ENCODE measurements at regions not wholly inside any gene's neighbourhood (a gene's known extent, or its start where the extent isn't known, plus 50 kb on each side); places are given as distances from the start of the nearest gene placed in this dataset.

DNA sequence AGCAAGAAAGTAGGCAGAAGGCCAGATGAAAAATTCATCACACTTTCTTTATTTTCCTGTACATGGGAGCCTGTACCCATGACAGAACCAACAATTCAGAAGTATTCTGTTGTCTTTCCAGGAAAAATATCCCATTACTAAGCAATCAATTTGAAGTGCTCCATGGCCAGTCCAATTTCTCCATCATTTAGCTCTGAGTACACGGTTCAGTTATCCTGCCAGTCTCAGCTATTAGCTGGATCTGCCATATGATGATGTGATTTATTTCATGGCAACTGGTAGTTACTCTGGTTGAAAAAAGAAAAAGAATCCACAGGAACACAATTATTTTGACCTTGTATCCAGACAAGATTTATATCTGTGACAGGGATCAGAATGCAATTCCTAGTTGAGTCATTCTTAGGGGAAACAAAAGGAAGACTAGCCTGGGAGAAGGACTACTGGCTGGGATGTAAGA is 70.6 kb upstream of the GORAB start:
- Histone ChIP-seq H3K18ac (ENCODE audit: extremely low read depth, low read length) (no peak overlapping the region), H3K9me3 (ENCODE audit: insufficient read depth in 2 of 2, low read depth in 1 of 2, low read length in 1 of 2) (peaks cover 6 to 8% of the 10 kb centered on the region in 2 experiments; a peak in 3 of 4 replicates), H2BK120ac (replicated peaks; ENCODE audit: low read depth, low read length) (no peak overlapping the region), H2BK12ac (ENCODE audit: low read depth, low read length) (no peak overlapping the region), H3K4me2 (ENCODE audit: insufficient read depth in 1 of 2, low read depth in 2 of 2, low read length in 2 of 2) (no peak overlapping the region), H3K9ac (replicated peaks in 1 of 4; ENCODE audit: extremely low read depth in 1 of 4, low read depth in 3 of 4, low read length in 3 of 4) (no peak overlapping the region), H3K27ac (ENCODE audit: low read depth, low read length) (no peak overlapping the region), H2BK5ac (ENCODE audit: low read depth, low read length) (no peak overlapping the region), H4K5ac (ENCODE audit: insufficient read length, low read depth, low read length) (no peak overlapping the region), H4K20me1 (replicated peaks in 1 of 2; ENCODE audit: control insufficient read depth in 1 of 2, insufficient read depth in 2 of 2, low read length in 2 of 2) (no peaks in the 10 kb centered on the region), H3K36me3 (ENCODE audit: control insufficient read depth in 2 of 4, insufficient read depth in 4 of 4, low read length in 3 of 4) (no peaks in the 10 kb centered on the region; a peak in 1 of 8 replicates), H3K23ac (ENCODE audit: insufficient read length) (no peak overlapping the region), H4K8ac (ENCODE audit: extremely low read depth, insufficient read depth, low read length) (no peak overlapping the region), H3K23me2 (ENCODE audit: low read depth, low read length) (no peaks in the 10 kb centered on the region), H3K27me3 (replicated peaks in 1 of 4; ENCODE audit: control insufficient read depth in 3 of 4, extremely low read depth in 1 of 4, insufficient read depth in 3 of 4, low read length in 3 of 4) (no peaks in the 10 kb centered on the region), H3K56ac (replicated peaks; ENCODE audit: insufficient read length, low read depth, low read length) (no peak overlapping the region), H2BK20ac (ENCODE audit: low read length) (no peak overlapping the region), H4K91ac (replicated peaks; ENCODE audit: insufficient read length, low read length) (no peak overlapping the region), H2BK15ac (ENCODE audit: low read length) (no peak overlapping the region), H3K4ac (replicated peaks; ENCODE audit: insufficient read length, low read depth, low read length) (no peak overlapping the region), H2AK5ac (ENCODE audit: low read depth, low read length) (no peak overlapping the region), H3K14ac (ENCODE audit: insufficient read length) (no peak overlapping the region), H2AFZ (ENCODE audit: low read length) (no peak overlapping the region), H3K79me1 (ENCODE audit: low read depth, low read length) (no peaks in the 10 kb centered on the region), H3K79me2 (ENCODE audit: control insufficient read depth in 1 of 2, insufficient read depth in 2 of 2, low read length in 2 of 2) (no peaks in the 10 kb centered on the region), H3K4me1 (replicated peaks in 1 of 4; ENCODE audit: control insufficient read depth in 3 of 4, insufficient read depth in 4 of 4, low read length in 3 of 4) (no peaks in the 10 kb centered on the region), H3K4me3 (ENCODE audit: extremely low read depth in 1 of 4, insufficient read depth in 2 of 4, low read depth in 3 of 4, low read length in 4 of 4) (no peak overlapping the region)
- FAIRE-seq: no peak
- no peak for DNase-seq (ENCODE audit: low read depth in 1 of 2, low spot score in 2 of 2)
- TF ChIP-seq CBX8 (IDR thresholded peaks at IDR 0.05; ENCODE audit: borderline replicate concordance, low read depth, low read length) (no peak), CHD1 (IDR thresholded peaks at IDR 0.05; ENCODE audit: low read depth, low read length) (no peak), TEAD4 (IDR thresholded peaks at IDR 0.05; ENCODE audit: low read depth, low read length) (no peak)
- CTCF ChIA-PET (ENCODE audit: partially characterized antibody): interaction anchor here (1.1 kb wide), 1 partner anchor 14 kb away, joined by 4 read pairs; no protein-coding TSS in a partner anchor
- 100% methylated on average over 1 of the region's 1 CpG; no CpG with 5 or more reads in 1 of the 2 experiments for WGBS, 2 experiments (ENCODE audit: extremely low coverage in 1 of 2, insufficient coverage in 1 of 2, insufficient read length in 1 of 2, insufficient replicate concordance in 2 of 2, low coverage in 1 of 2, low lambda C conversion rate in 2 of 2, missing lambda C conversion rate in 1 of 2)
- POLR2A ChIA-PET (ENCODE audit: partially characterized antibody): no interaction called here

Measured in H1 (cell line).